ENCODE measurements at regions not wholly inside any gene's neighbourhood (a gene's known extent, or its start where the extent isn't known, plus 50 kb on each side); places are given as distances from the start of the nearest gene placed in this dataset.

DNA sequence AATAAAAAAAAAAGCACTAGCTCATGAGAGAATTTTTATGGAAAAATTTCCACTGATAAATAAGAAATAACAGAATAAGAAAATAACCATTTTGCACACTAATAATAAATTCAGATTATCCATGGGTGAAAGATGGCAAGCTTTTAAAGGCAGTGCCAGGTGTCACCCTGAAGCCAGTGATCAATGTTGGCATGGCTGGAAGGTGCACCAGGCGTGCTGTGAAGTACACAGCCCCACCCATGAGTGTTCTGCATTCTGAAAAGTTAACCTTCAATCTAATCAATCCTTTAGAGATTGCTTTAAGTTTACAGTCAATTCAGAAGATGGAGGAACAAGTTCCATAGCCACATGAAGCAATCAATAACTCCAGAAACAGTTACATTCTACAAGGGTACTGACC is 284.4 kb downstream of the C6orf118 start:
- TF ChIP-seq POLR2AphosphoS5 (IDR thresholded peaks at IDR 0.05; ENCODE audit: low read depth, low read length) (no peak), TAF1 (IDR thresholded peaks at IDR 0.05; ENCODE audit: borderline replicate concordance, insufficient read depth, low read length) (no peak), FOXP2 (optimal IDR thresholded peaks at IDR 0.05; ENCODE audit: borderline replicate concordance, extremely low read depth, extremely low read length, insufficient read depth) (no peak)
- TF ChIP-seq, protein P1, sequence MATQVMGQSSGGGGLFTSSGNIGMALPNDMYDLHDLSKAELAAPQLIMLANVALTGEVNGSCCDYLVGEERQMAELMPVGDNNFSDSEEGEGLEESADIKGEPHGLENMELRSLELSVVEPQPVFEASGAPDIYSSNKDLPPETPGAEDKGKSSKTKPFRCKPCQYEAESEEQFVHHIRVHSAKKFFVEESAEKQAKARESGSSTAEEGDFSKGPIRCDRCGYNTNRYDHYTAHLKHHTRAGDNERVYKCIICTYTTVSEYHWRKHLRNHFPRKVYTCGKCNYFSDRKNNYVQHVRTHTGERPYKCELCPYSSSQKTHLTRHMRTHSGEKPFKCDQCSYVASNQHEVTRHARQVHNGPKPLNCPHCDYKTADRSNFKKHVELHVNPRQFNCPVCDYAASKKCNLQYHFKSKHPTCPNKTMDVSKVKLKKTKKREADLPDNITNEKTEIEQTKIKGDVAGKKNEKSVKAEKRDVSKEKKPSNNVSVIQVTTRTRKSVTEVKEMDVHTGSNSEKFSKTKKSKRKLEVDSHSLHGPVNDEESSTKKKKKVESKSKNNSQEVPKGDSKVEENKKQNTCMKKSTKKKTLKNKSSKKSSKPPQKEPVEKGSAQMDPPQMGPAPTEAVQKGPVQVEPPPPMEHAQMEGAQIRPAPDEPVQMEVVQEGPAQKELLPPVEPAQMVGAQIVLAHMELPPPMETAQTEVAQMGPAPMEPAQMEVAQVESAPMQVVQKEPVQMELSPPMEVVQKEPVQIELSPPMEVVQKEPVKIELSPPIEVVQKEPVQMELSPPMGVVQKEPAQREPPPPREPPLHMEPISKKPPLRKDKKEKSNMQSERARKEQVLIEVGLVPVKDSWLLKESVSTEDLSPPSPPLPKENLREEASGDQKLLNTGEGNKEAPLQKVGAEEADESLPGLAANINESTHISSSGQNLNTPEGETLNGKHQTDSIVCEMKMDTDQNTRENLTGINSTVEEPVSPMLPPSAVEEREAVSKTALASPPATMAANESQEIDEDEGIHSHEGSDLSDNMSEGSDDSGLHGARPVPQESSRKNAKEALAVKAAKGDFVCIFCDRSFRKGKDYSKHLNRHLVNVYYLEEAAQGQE (IDR thresholded peaks at IDR 0.05; ENCODE audit: insufficient read depth in 1 of 2, low read depth in 2 of 2, low read length in 2 of 2): no peak
